ENCODE measurements at regions not wholly inside any gene's neighbourhood (a gene's known extent, or its start where the extent isn't known, plus 50 kb on each side); places are given as distances from the start of the nearest gene placed in this dataset.

GRCh38 chr6:40194447-40195170 is 260.3 kb upstream of the MOCS1 start:
- DNase-seq (ENCODE audit: low spot score) = no peak

- DNase-seq (ENCODE audit: low spot score) = no peak
Measured at GRCh38 chr6:40192516-40192915, 258.3 kb upstream of the MOCS1 start.

DNA sequence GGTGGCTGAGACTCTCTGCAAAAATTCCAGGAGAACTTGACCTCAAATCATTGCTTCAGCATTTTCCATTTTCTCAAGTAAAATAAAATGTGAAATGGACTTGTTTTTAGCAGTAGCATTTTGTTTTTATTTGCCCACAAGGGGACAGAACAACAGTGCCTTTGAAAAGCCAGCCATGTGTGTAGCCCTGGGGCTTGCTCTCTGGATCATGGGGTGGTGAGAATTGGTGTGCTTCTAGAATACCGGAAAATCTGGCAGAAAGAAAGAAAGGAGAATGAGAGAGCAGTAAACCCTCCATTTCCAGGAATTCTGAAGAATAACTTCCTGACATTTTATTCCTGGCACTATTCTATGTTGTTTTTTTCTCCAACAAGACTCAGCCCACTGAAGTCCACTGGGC is 254.7 kb upstream of the MOCS1 start:
- DNase-seq (ENCODE audit: low spot score) = no peak

DNA sequence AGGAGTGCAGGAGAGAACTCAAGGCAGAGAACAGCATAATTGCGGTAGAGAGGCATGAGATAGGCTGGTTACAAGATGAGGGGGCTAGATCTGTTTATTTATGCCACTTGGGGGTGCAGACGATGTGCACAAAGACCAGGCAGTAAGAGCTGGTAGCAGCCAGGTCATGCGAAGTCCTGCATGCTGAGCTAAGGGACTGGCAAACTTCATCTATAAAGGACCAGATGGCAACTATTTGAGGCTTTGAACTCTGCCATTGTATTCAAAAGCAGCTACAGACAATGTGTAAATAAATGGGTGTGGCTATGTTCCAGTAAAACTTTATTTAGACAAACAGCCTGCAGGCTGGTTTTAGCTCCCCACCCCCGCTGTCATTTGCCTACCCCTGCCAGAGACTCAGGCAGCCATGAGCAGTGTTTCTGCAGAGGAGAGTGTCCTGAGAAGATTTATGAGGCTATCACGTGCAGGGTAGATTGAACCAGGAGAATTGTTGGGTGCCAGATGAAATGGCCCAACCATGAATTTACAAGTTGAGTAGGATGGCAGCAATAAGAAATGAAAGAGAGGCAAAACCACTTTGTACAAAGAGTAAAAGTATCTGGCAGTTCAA is 253.4 kb upstream of the MOCS1 start:
- DNase-seq (ENCODE audit: low spot score) = no peak

GRCh38 chr6:40185486-40185885 is 251.2 kb upstream of the MOCS1 start:
- no peak for DNase-seq (ENCODE audit: low spot score)

GRCh38 chr6:40183902-40184301 is 249.6 kb upstream of the MOCS1 start:
- DNase-seq (ENCODE audit: low spot score) = no peak

DNA sequence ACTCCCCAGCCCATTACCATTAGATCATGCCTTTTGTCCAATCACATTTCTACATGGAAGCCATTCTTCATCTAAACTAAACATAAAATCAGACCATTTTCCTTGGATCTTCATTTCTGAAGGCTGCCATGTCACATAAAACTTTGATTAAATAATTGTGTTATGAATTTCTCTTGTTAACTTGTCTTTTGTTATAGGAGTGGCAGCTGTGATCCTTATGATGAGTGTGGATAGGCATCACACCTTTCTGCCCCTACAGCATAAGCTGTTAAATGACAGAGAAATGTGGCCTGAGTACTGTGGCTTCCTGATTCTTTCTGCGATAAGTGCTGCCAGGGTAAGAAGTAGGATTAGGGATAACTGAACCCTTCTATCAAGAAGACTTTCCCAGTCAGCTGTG is 247.1 kb upstream of the MOCS1 start:
- DNase-seq (ENCODE audit: low spot score) = no peak

DNA sequence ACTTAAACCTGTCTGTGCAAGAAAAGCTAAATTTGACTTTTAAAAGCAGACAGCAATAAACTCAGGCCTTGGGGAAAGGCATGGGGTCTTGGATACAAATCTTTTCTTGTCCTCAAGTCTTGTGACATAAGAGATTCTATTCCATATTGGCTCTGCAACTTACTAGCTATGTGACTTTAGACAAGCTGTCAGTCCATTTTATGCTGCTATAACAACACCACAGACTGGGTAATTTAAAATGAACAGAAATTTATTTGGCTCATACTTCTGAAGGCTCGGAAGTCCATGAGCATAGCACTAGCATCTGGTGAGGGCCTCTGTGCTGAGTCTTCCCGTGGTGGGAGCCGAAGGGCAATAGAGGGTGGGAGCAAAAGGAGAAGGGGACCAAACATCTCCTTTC is 246.0 kb upstream of the MOCS1 start:
- no peak for DNase-seq (ENCODE audit: low spot score)

DNA sequence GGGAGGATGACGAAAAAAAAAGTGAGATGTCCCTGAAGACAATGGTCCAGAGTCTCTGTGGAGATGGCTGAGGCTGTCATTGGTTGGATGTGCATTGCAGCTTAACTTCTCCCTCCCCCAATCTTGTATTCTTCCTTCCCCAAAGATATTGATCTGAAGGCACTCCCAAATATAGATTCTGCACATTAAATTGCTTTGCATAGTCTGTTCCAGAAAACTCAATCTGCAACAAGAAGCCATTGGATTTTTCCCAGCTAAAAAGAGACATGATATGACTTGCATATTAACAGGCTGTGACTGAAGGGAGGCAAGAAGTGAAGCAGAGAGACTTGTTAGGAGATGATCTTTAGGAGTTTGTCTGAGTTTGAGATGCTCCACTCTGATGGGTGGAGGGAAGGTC is 245.2 kb upstream of the MOCS1 start:
- DNase-seq (ENCODE audit: low spot score) = no peak

DNA sequence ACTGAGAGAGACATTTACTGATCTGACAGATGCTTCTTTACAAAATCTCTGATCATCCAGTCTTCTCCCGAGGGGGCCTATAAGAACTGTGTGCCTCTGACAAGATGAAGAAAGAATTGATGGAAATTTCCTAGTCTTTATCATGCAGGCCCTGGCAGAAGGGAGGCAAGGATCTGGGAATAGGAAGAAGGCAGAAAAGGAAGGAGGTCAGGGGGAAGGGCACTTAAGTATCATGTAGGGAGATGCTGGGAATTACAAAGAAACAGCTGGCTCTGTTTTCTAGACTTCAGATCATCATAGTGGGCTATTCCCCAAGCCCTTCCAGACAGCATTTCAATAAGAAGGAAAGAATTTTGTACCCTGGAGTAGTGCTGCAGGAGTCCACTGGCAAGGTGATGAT is 243.3 kb upstream of the MOCS1 start:
- DNase-seq (ENCODE audit: low spot score) = no peak

- no peak for DNase-seq (ENCODE audit: low spot score)
Measured at GRCh38 chr6:40176152-40176551, 241.9 kb upstream of the MOCS1 start.

DNA sequence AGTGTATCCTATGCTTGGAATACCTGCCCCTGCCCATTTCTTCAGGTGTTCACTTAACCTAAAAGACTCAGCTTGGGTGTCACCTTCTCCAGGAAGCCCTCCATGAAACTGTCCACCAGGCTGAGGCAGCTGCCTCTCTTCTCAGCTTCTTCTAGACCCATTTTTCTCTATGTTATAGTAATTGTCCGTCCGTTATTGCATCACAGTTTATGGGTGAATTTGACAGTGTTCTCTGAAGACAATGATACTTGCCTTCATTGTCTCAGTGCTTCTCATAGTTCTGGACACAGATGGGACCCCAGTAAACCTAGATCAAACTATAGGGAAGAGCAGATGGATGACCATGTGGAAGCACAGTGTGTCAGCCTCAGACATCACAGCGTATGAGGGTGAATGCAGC is 238.0 kb upstream of the MOCS1 start:
- no peak for DNase-seq (ENCODE audit: low spot score)

GRCh38 chr6:40171343-40171742 is 237.1 kb upstream of the MOCS1 start:
- no peak for DNase-seq (ENCODE audit: low spot score)

DNA sequence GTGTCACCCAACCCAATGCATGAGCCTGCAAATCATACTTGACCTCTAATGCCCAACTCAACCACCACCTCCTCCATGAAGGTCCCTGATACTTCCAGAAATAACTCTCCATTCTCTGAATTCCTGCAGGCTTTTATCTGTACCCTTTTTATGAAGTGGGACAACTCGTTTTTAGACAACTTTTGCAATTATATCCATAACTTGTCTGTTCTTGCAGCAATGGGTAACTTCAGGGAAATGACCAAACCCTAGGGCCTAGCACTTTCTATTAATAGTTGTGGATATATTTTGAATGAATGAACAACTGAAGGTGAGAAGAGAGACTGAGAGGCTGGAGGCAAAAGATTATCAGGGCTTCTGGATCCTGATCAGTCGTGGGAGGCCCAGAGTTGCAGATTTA is 236.6 kb upstream of the MOCS1 start:
- DNase-seq (ENCODE audit: low spot score) = no peak

DNA sequence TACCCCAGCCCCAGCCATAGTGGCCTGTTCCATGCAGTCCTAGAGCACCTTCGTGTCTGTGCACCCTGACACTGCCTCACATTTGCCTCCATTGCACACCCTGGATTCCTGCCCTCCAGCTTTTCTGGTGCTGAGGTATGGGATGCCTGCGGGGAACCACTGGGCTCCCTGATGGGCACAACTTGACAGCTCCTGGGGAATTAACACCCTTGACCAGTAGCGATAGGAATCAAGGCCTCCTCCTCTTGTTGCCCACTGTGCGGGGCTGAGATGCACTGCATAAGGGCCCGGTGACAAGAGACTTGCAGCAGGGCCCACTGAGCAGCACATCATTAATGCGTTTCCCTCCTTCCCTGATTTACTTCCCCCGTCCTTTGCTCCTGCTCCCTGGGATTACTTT is 235.6 kb upstream of the MOCS1 start:
- DNase-seq (ENCODE audit: low spot score) = no peak

GRCh38 chr6:40166963-40167362 is 232.7 kb upstream of the MOCS1 start:
- no peak for DNase-seq (ENCODE audit: low spot score)

- DNase-seq (ENCODE audit: low spot score) = no peak
Measured at GRCh38 chr6:40165036-40165709, 230.9 kb upstream of the MOCS1 start.

- no peak for DNase-seq (ENCODE audit: low spot score)
Measured at GRCh38 chr6:40164345-40164755, 230.1 kb upstream of the MOCS1 start.

DNA sequence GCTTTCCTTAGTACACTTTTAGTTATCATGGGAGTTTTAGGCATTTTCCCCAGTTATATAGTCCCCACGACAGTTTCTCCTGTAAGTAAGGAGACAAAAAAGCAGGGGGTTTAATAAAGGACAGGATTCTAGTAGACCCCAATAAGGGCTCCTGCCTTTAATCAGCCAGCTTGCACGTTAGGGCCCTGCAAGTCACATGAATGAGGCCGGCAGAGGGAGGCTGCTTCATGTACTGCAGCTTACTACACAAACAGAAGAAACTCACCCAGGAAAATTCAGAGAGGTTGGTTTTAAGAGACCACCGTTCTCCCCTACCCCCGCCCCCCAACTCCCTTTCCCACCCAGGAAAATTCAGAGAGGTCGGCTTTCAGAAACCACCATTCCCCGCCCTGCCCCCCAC is 229.7 kb upstream of the MOCS1 start:
- DNase-seq (ENCODE audit: low spot score) = no peak

DNA sequence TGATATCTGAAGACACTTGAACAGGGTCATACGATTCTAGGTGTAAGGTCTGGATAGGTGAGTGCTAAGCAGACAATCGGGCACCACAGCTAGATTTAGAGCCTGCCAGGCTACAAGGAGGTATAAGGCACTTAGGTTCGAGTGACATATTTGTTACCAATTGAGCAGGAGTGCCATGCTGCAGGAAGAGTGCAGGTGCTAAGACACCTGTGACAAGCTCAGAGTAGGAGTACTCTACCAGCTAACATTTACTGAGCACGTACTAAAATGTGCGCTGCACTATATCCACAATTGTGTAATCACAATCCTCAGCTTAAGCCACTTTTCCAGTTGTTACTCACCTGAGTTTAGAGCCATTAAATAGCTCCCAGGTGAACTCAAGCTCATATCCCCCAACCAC is 227.8 kb upstream of the MOCS1 start:
- no peak for DNase-seq (ENCODE audit: low spot score)

DNA sequence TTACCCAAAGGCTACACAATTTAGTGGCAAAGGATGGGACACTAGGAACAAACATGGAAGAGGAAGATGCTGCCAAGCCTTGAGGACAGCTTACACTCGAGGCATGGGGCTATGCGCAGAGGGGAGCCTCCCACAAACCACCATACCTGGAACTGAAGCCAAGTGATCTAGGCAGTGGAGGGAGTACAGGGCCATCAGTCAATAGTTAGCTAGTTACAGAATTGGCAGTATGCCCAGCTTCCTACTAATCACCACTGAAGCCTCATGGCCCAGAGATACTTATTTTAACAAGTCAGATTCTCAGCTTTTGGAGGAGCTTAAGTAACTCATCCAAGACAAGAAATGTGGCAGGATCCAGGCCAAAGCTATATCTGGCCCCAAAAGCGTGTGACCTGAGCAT is 226.6 kb upstream of the MOCS1 start:
- no peak for DNase-seq (ENCODE audit: low spot score)

DNA sequence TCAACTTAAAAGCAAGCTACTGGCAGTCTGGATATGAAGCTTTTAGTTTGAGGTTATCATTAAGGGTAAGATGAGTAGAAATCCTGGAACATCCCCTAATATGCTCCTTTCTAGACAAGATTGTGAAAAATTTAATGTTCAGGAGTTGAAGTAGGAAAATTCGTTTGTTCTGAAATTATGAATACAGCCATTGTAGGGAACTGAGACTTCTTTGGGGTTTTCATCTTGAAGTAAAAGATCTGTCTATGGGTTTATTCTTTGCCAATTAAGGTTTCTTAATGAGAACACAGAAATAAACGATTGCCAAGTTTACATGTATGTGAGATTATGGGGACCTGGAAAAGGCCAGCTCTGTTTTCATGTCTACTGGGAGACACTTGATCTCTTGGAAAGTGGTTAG is 225.6 kb upstream of the MOCS1 start:
- no peak for DNase-seq (ENCODE audit: low spot score)

DNA sequence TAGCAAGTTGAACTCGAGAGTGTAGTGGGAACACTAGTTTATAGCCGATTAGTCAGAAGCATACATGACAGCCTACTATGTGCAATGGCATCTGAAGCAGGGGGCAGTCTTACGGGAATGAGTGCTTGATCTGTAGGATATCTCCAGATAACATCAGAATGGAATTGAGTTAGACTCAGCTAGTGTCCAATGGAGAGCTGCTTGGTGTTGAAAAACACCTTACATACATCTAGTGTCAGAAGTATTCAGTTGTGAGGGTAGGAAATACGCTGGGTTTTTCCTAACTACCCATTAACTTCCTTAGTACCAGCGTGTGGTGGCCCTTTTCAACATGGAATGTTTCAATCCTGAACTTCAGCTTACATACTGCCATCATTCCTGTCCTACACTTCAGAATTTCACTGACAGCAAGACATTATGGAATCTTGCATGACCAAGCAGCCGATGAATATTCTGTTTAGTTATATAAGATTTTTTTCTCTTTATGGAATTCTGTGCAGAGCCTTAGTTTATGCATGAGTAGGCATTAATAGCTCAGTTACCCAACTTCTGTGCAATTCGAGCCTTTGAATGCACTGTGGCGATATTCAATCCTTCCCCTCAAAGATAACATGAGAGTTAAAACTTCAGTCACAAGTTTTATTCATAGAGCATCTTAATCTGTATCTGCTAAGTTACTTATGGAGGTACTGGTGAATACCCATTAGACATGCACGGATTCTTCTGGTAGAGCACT is 218.6 kb upstream of the MOCS1 start:
- DNase-seq (ENCODE audit: low spot score) = no peak

All from activated CD4-positive, alpha-beta T cell treated with anti-CD3 and anti-CD28 coated beads, Interleukin-2, Interleukin-4, amounts not matched to agents 100 ng/mL and 50 ng/mL, durations not matched to agents 16 hours and 8 hours (primary cell).